HCT116 (cell line): ENCODE measurements at regions not wholly inside any gene's neighbourhood (a gene's known extent, or its start where the extent isn't known, plus 50 kb on each side); places are given as distances from the start of the nearest gene placed in this dataset.

Experiments
- ATAC-seq: fragments of 200-7000 bp; cut with Tn5 transposase; 2 replicates; pipeline ENCODE4 v1.9.1; 2020; ENCODE audit warnings: mild to moderate bottlenecking, moderate library complexity
- BruUV-seq: library from RNA; stranded (reverse); fragments of 400-500 nt; replicated peaks from 2 replicates; lab custom pipeline; 2021; lab: Mats Ljungman, UMichigan
- CTCF ChIA-PET: fragments of 300-600 bp; sonication (Branson Sonifier 250); formaldehyde crosslinking; loops from one replicate; lab custom pipeline; 2021; ENCODE audit warnings: antibody characterized with exemption; lab: Charles Lee
- POLR2A ChIA-PET: fragments of 300-600, 350-600 bp; sonication (Branson Sonifier 250); formaldehyde crosslinking; loops from one replicate; lab custom pipeline; 2021; ENCODE audit warnings: antibody characterized with exemption; lab: Charles Lee
- RAD21 ChIA-PET, 2 experiments: fragments of 300-600 bp; sonication (Branson Sonifier 250); formaldehyde crosslinking; loops; one replicate each; lab custom pipeline; 2023; ENCODE audit warnings: low total read pairs in 2 of 2; ENCODE audit not compliant: uncharacterized antibody in 2 of 2, unreplicated experiment in 2 of 2, low non-redundant PET in 1 of 2; lab: Charles Lee
- DNase-seq: peaks from one replicate; pipeline ENCODE4 v3.0.0-alpha.2; 2010; ENCODE audit warnings: low read depth, low spot score
- H2AFZ ChIP-seq: fragments of 200-600 bp; shearing (Covaris generic), sonication (generic); 2 replicates; pipeline ENCODE4 v1.6.1; 2017; ENCODE audit warnings: low read depth, mixed run types, mixed read lengths, antibody characterized with exemption, low read length; ENCODE audit not compliant: poor library complexity, severe bottlenecking
- H3K27ac ChIP-seq: 2 replicates; pipeline ENCODE4 v1.5.1; 2012; ENCODE audit warnings: low read depth, low read length
- H3K27me3 ChIP-seq: fragments of 200-600 bp; sonication (generic); 2 replicates; pipeline ENCODE4 v1.6.1; 2016; ENCODE audit warnings: mixed run types, low read length, mixed read lengths; ENCODE audit not compliant: insufficient read depth
- H3K36me3 ChIP-seq, 2 experiments: fragments of 200-500 bp in 1 of 2; fragments of 200-600 bp in 1 of 2; sonication (Bioruptor generic) in 1 of 2; sonication (generic) in 1 of 2; 2 replicates each; pipeline versions ENCODE4 v1.5.1 to v1.6.1; 2014 to 2016; ENCODE audit warnings: low read length in 2 of 2, inconsistent platforms in 1 of 2, mixed read lengths in 1 of 2, mixed run types in 1 of 2; ENCODE audit not compliant: insufficient read depth in 2 of 2, control insufficient read depth in 1 of 2
- H3K4me1 ChIP-seq, 2 experiments: fragments of 200-600 bp in 1 of 2; sonication (generic) in 1 of 2; 2 replicates each; pipeline versions ENCODE4 v1.5.1 to v1.6.1; 2012 to 2017; ENCODE audit warnings: low read length in 2 of 2, inconsistent platforms in 1 of 2, mild to moderate bottlenecking in 1 of 2, mixed read lengths in 1 of 2, mixed run types in 1 of 2, moderate library complexity in 1 of 2; ENCODE audit not compliant: insufficient read depth in 2 of 2, control insufficient read depth in 1 of 2
- H3K4me2 ChIP-seq: fragments of 200-600 bp; sonication (generic); 2 replicates; pipeline ENCODE4 v1.6.1; 2017; ENCODE audit warnings: mixed run types, low read length, mixed read lengths
- H3K4me3 ChIP-seq, 2 experiments: fragments of 200-600 bp in 1 of 2; sonication (generic) in 1 of 2; replicated peaks in 1 of 2; 2 replicates each; pipeline ENCODE4 v1.5.1; 2011 to 2016; ENCODE audit warnings: low read length in 2 of 2, control low read depth in 1 of 2, low read depth in 1 of 2, mild to moderate bottlenecking in 1 of 2, mixed read lengths in 1 of 2, mixed run types in 1 of 2
- H3K79me2 ChIP-seq: fragments of 200-600 bp; sonication (generic); 2 replicates; pipeline ENCODE4 v1.6.1; 2017; ENCODE audit warnings: mild to moderate bottlenecking, mixed run types, low read length, moderate library complexity, mixed read lengths; ENCODE audit not compliant: insufficient read depth
- H3K9ac ChIP-seq: fragments of 200-600 bp; sonication (generic); 2 replicates; pipeline ENCODE4 v1.6.1; 2016; ENCODE audit warnings: low read length, mixed read lengths
- H3K9me2 ChIP-seq: fragments of 200-600 bp; sonication (generic), shearing (Covaris generic); 2 replicates; pipeline ENCODE4 v1.6.1; 2017; ENCODE audit warnings: mixed run types, mild to moderate bottlenecking, moderate library complexity; ENCODE audit not compliant: insufficient read depth
- H3K9me3 ChIP-seq, 2 experiments: fragments of 200-500 bp in 1 of 2; fragments of 200-600 bp in 1 of 2; sonication (Bioruptor generic) in 1 of 2; sonication (generic) in 1 of 2; 2 replicates each; pipeline ENCODE4 v1.6.1; 2014 to 2017; ENCODE audit warnings: low read length in 2 of 2, mixed read lengths in 2 of 2, inconsistent platforms in 1 of 2, low read depth in 1 of 2, mild to moderate bottlenecking in 1 of 2, mixed run types in 1 of 2, moderate library complexity in 1 of 2; ENCODE audit not compliant: control insufficient read depth in 1 of 2, insufficient read depth in 1 of 2
- H4K20me1 ChIP-seq: fragments of 200-600 bp; sonication (generic), shearing (Covaris generic); 2 replicates; pipeline ENCODE4 v1.6.1; 2017; ENCODE audit warnings: mixed run types, mild to moderate bottlenecking, moderate library complexity; ENCODE audit not compliant: insufficient read depth
- ATF3 ChIP-seq: IDR thresholded peaks from 2 replicates; pipeline ENCODE4 v1.6.1; 2012
- CBX3 ChIP-seq: IDR thresholded peaks from 2 replicates; pipeline ENCODE4 v1.6.1; 2012; ENCODE audit warnings: low read depth
- CEBPB ChIP-seq: IDR thresholded peaks from 2 replicates; pipeline ENCODE4 v1.6.1; 2012; ENCODE audit warnings: low read depth
- CTCF ChIP-seq, 3 experiments: fragments of 200-600 bp in 1 of 3; sonication (generic) in 1 of 3; IDR thresholded peaks in 2 of 3; conservative IDR thresholded peaks in 1 of 3; 2 replicates each; pipeline ENCODE4 v1.5.1; 2012 to 2017; ENCODE audit warnings: low read depth in 2 of 3, low read length in 2 of 3, antibody characterized with exemption in 1 of 3, borderline replicate concordance in 1 of 3, control low read depth in 1 of 3, mild to moderate bottlenecking in 1 of 3, mixed read lengths in 1 of 3, mixed run types in 1 of 3, moderate library complexity in 1 of 3; ENCODE audit not compliant: insufficient read depth in 1 of 3
- EZH2 ChIP-seq: fragments of 200-600 bp; sonication (generic); IDR thresholded peaks from 2 replicates; pipeline ENCODE4 v1.6.1; 2017; ENCODE audit warnings: antibody characterized with exemption, mixed run types
- EZH2phosphoT487 ChIP-seq: fragments of 200-600 bp; IDR thresholded peaks from 2 replicates; pipeline ENCODE4 v1.6.1; 2018; ENCODE audit warnings: antibody characterized with exemption, borderline replicate concordance
- MAX ChIP-seq: IDR thresholded peaks from 2 replicates; pipeline ENCODE4 v1.6.1; 2012
- POLR2A ChIP-seq: IDR thresholded peaks from 2 replicates; pipeline ENCODE4 v1.7.0; 2011; ENCODE audit warnings: borderline replicate concordance; ENCODE audit not compliant: insufficient read depth, insufficient read length; ENCODE audit errors: extremely low read depth
- POLR2AphosphoS5 ChIP-seq: IDR thresholded peaks from 2 replicates; pipeline ENCODE4 v1.6.1; 2011; ENCODE audit warnings: mild to moderate bottlenecking, low read depth, low read length, moderate library complexity
- SIN3A ChIP-seq: IDR thresholded peaks from 2 replicates; pipeline ENCODE4 v1.6.1; 2012; ENCODE audit warnings: low read depth
- SP1 ChIP-seq: IDR thresholded peaks from 2 replicates; pipeline ENCODE4 v1.6.1; 2012; ENCODE audit warnings: low read depth
- SRF ChIP-seq: IDR thresholded peaks from 2 replicates; pipeline ENCODE4 v1.6.1; 2012; ENCODE audit warnings: low read depth
- ZBTB33 ChIP-seq: IDR thresholded peaks from 2 replicates; pipeline ENCODE4 v1.6.1; 2011; ENCODE audit warnings: mild to moderate bottlenecking, low read length, moderate library complexity; ENCODE audit not compliant: insufficient replicate concordance; ENCODE audit errors: extremely low read depth
- ZFX ChIP-seq: fragments of 450-650 bp; IDR thresholded peaks from 2 replicates; pipeline ENCODE4 v1.6.1; 2017
- intact Hi-C: fragments of 100-400 bp; cut with micrococcal nuclease; formaldehyde crosslinking; loops from 2 replicates; pipeline ENCODE4 v1.10.0; 2022

GRCh38 chr13:76175961-76176725 is 540.0 kb downstream of the LMO7 start:
- ChIA-PET POLR2A (no interaction called here), RAD21 (no interaction called here), CTCF (no interaction called here)
- Histone ChIP-seq H3K36me3 (no peaks in the 10 kb centered on the region), H3K4me1 (no peaks in the 10 kb centered on the region), H3K4me3 (no peak overlapping the region), H3K79me2 (no peaks in the 10 kb centered on the region), H3K27me3 (no peaks in the 10 kb centered on the region; the same call in 1 of the 2 replicates), H3K9ac (no peak overlapping the region), H4K20me1 (no peaks in the 10 kb centered on the region), H3K4me2 (no peak overlapping the region), H3K9me2 (no peaks in the 10 kb centered on the region), H3K9me3 (no peaks in the 10 kb centered on the region), H3K27ac (no peak overlapping the region), H2AFZ (no peak overlapping the region)
- no peak for TF ChIP-seq CTCF (IDR thresholded peaks at IDR 0.05 in 2 of 3, conservative IDR thresholded peaks at IDR 0.05 in 1 of 3; ENCODE audit: borderline replicate concordance in 1 of 3, insufficient read depth in 1 of 3, low read depth in 2 of 3, low read length in 2 of 3)
- TF ChIP-seq CBX3: no peak
- no peak for TF ChIP-seq ATF3
- no peak for TF ChIP-seq POLR2A
- no peak for TF ChIP-seq ZBTB33
- TF ChIP-seq POLR2AphosphoS5: no peak
- no peak for TF ChIP-seq SIN3A
- TF ChIP-seq SRF: no peak
- no peak for TF ChIP-seq EZH2phosphoT487
- TF ChIP-seq ZFX: no peak
- no peak for TF ChIP-seq MAX
- no peak for TF ChIP-seq CEBPB
- no peak for TF ChIP-seq SP1
- no peak for TF ChIP-seq EZH2
- no peak for DNase-seq
- intact Hi-C loops: no loop called here
- no peak for ATAC-seq
- BruUV-seq: no TSS peak
